ENCODE measurements at regions not wholly inside any gene's neighbourhood (a gene's known extent, or its start where the extent isn't known, plus 50 kb on each side); places are given as distances from the start of the nearest gene placed in this dataset.

DNA sequence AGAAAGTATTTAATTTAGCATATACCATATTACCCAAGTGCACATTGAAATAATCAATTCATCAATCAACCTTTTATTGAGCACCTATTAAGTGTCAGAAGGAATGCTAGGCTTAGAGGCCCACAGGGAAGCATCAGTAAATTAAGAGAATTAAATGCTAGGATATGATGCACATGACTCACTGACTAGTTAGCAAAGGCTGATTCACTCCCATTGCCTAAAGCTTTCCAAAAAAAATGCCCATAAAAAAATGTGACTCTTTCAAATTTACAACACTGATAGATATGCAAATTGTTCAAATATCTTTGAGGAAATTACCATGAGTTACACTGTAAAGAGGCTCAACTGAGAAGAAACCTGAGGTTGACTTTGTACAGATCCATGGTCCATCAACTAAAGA lies 883.3 kb downstream of the CDH11 start:
- TF ChIP-seq, protein P1, sequence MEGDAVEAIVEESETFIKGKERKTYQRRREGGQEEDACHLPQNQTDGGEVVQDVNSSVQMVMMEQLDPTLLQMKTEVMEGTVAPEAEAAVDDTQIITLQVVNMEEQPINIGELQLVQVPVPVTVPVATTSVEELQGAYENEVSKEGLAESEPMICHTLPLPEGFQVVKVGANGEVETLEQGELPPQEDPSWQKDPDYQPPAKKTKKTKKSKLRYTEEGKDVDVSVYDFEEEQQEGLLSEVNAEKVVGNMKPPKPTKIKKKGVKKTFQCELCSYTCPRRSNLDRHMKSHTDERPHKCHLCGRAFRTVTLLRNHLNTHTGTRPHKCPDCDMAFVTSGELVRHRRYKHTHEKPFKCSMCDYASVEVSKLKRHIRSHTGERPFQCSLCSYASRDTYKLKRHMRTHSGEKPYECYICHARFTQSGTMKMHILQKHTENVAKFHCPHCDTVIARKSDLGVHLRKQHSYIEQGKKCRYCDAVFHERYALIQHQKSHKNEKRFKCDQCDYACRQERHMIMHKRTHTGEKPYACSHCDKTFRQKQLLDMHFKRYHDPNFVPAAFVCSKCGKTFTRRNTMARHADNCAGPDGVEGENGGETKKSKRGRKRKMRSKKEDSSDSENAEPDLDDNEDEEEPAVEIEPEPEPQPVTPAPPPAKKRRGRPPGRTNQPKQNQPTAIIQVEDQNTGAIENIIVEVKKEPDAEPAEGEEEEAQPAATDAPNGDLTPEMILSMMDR (IDR thresholded peaks at IDR 0.05): no peak
- no peak for TF ChIP-seq POLR2A (IDR thresholded peaks at IDR 0.05)

All from testis (tissue), 2 donors.